HFFc6 (cell line): ENCODE measurements at regions not wholly inside any gene's neighbourhood (a gene's known extent, or its start where the extent isn't known, plus 50 kb on each side); places are given as distances from the start of the nearest gene placed in this dataset.

ENCODE experiments used
- DNase-seq: peaks from one replicate; pipeline ENCODE4 v3.0.0-alpha.2; 2018
- H3K27ac Mint-ChIP-seq: 2 replicates; pipeline ENCODE4 v1.8.0; 2020; ENCODE audit warnings: mild to moderate bottlenecking, mixed read lengths
- H3K27me3 Mint-ChIP-seq: 2 replicates; pipeline ENCODE4 v1.8.0; 2021; ENCODE audit warnings: mild to moderate bottlenecking, moderate library complexity, mixed read lengths; ENCODE audit not compliant: insufficient read depth
- H3K36me3 Mint-ChIP-seq: 2 replicates; pipeline ENCODE4 v1.8.0; 2021; ENCODE audit warnings: low read depth, mixed read lengths
- H3K4me1 Mint-ChIP-seq: 2 replicates; pipeline ENCODE4 v1.8.0; 2020; ENCODE audit warnings: low read depth, mixed read lengths
- H3K4me3 Mint-ChIP-seq: 2 replicates; pipeline ENCODE4 v1.8.0; 2020; ENCODE audit warnings: mild to moderate bottlenecking, moderate library complexity, mixed read lengths
- H3K9me3 Mint-ChIP-seq: 2 replicates; pipeline ENCODE4 v1.8.0; 2020; ENCODE audit warnings: mild to moderate bottlenecking, mixed read lengths
- CTCF ChIP-seq: fragments of 200-600 bp; sonication (generic); IDR thresholded peaks from 2 replicates; pipeline ENCODE4 v1.5.0; 2021; ENCODE audit warnings: antibody characterized with exemption, mild to moderate bottlenecking

- no peak for DNase-seq
- Mint-ChIP-seq H3K27me3 (peaks cover 30% of the 10 kb centered on the region), H3K9me3 (no peaks in the 10 kb centered on the region), H3K4me1 (no peaks in the 10 kb centered on the region), H3K36me3 (no peaks in the 10 kb centered on the region), H3K4me3 (no peak overlapping the region), H3K27ac (no peak overlapping the region)
- TF ChIP-seq CTCF = no peak
Observed at GRCh38 chr11:11081288-11081687, 223.4 kb upstream of the ZBED5 start.

GRCh38 chr11:11078344-11079086 is 220.7 kb upstream of the ZBED5 start:
- DNase-seq = peak; percentile 1
- Mint-ChIP-seq H3K36me3 (no peaks in the 10 kb centered on the region), H3K9me3 (no peaks in the 10 kb centered on the region), H3K4me1 (no peaks in the 10 kb centered on the region), H3K4me3 (no peak overlapping the region), H3K27me3 (peaks cover 39% of the 10 kb centered on the region), H3K27ac (no peak overlapping the region)
- TF ChIP-seq CTCF = peak; percentile 49

GRCh38 chr11:11077898-11078297 is 220.0 kb upstream of the ZBED5 start:
- TF ChIP-seq CTCF = no peak
- H3K4me3 Mint-ChIP-seq = no peak overlapping the region
- no peak overlapping the region for H3K27ac Mint-ChIP-seq
- no peaks in the 10 kb centered on the region for H3K9me3 Mint-ChIP-seq
- no peaks in the 10 kb centered on the region for H3K4me1 Mint-ChIP-seq
- no peaks in the 10 kb centered on the region for H3K36me3 Mint-ChIP-seq
- DNase-seq = no peak
- H3K27me3 Mint-ChIP-seq = peaks cover 39% of the 10 kb centered on the region

GRCh38 chr11:11076879-11077278 is 219.0 kb upstream of the ZBED5 start:
- no peaks in the 10 kb centered on the region for H3K9me3 Mint-ChIP-seq
- no peaks in the 10 kb centered on the region for H3K36me3 Mint-ChIP-seq
- H3K27ac Mint-ChIP-seq = no peak overlapping the region
- H3K4me3 Mint-ChIP-seq = no peak overlapping the region
- peaks cover 39% of the 10 kb centered on the region for H3K27me3 Mint-ChIP-seq
- no peak for DNase-seq
- H3K4me1 Mint-ChIP-seq = no peaks in the 10 kb centered on the region
- no peak for TF ChIP-seq CTCF

GRCh38 chr11:11076276-11076675 is 218.4 kb upstream of the ZBED5 start:
- H3K27ac Mint-ChIP-seq = no peak overlapping the region
- H3K27me3 Mint-ChIP-seq = peaks cover 44% of the 10 kb centered on the region
- no peaks in the 10 kb centered on the region for H3K4me1 Mint-ChIP-seq
- DNase-seq = no peak
- H3K4me3 Mint-ChIP-seq = no peak overlapping the region
- no peak for TF ChIP-seq CTCF
- H3K36me3 Mint-ChIP-seq = no peaks in the 10 kb centered on the region
- H3K9me3 Mint-ChIP-seq = no peaks in the 10 kb centered on the region
